GM23248 (cell line): ENCODE measurements at regions not wholly inside any gene's neighbourhood (a gene's known extent, or its start where the extent isn't known, plus 50 kb on each side); places are given as distances from the start of the nearest gene placed in this dataset.

Source experiments
- DNase-seq: peaks from one replicate; pipeline ENCODE4 v3.0.0-alpha.2; 2015
- H2AFZ ChIP-seq: fragments of 200-600 bp; sonication (generic); 2 replicates; pipeline ENCODE4 v1.6.1; 2016; ENCODE audit warnings: antibody characterized with exemption
- H3F3A ChIP-seq: fragments of 200-600 bp; sonication (generic); 2 replicates; pipeline ENCODE4 v1.6.1; 2016; ENCODE audit warnings: mild to moderate bottlenecking, antibody characterized with exemption, mixed run types; ENCODE audit not compliant: insufficient read depth
- H3K27ac ChIP-seq: fragments of 200-600 bp; sonication (generic); 2 replicates; pipeline ENCODE4 v1.5.1; 2016; ENCODE audit warnings: mild to moderate bottlenecking
- H3K27me3 ChIP-seq: fragments of 200-600 bp; sonication (generic); replicated peaks from 2 replicates; pipeline ENCODE4 v1.6.1; 2016; ENCODE audit warnings: mild to moderate bottlenecking; ENCODE audit not compliant: insufficient read depth
- H3K36me3 ChIP-seq: fragments of 200-600 bp; sonication (generic); 2 replicates; pipeline ENCODE4 v1.6.1; 2016; ENCODE audit warnings: low read depth, mild to moderate bottlenecking
- H3K4me1 ChIP-seq: fragments of 200-600 bp; sonication (generic); 2 replicates; pipeline ENCODE4 v1.6.1; 2016; ENCODE audit warnings: mild to moderate bottlenecking; ENCODE audit not compliant: insufficient read depth
- H3K4me2 ChIP-seq: fragments of 200-600 bp; sonication (generic); one replicate; pipeline ENCODE4 v1.6.1; 2016; ENCODE audit warnings: mild to moderate bottlenecking; ENCODE audit not compliant: unreplicated experiment
- H3K4me3 ChIP-seq: fragments of 200-600 bp; sonication (generic); 2 replicates; pipeline ENCODE4 v1.5.1; 2016; ENCODE audit warnings: mild to moderate bottlenecking
- H3K79me2 ChIP-seq: fragments of 200-600 bp; sonication (generic); 2 replicates; pipeline ENCODE4 v1.6.1; 2016; ENCODE audit warnings: mild to moderate bottlenecking; ENCODE audit not compliant: insufficient read depth
- H3K9ac ChIP-seq: fragments of 200-600 bp; sonication (generic); 2 replicates; pipeline ENCODE4 v1.6.1; 2016; ENCODE audit warnings: mild to moderate bottlenecking
- H3K9me2 ChIP-seq: fragments of 200-600 bp; sonication (generic); 2 replicates; pipeline ENCODE4 v1.6.1; 2016; ENCODE audit warnings: mixed run types, mild to moderate bottlenecking, moderate library complexity; ENCODE audit not compliant: insufficient read depth
- H3K9me3 ChIP-seq: fragments of 200-600 bp; sonication (generic); one replicate; pipeline ENCODE4 v1.6.1; 2017; ENCODE audit warnings: low read depth
- H4K20me1 ChIP-seq: fragments of 200-600 bp; sonication (generic); 2 replicates; pipeline ENCODE4 v1.6.0; 2016; ENCODE audit not compliant: insufficient read depth
- EZH2 ChIP-seq: fragments of 200-600 bp; sonication (generic); IDR thresholded peaks from 2 replicates; pipeline ENCODE4 v1.6.1; 2018; ENCODE audit warnings: antibody characterized with exemption, mild to moderate bottlenecking; ENCODE audit not compliant: insufficient read depth, poor library complexity, severe bottlenecking
- EZH2phosphoT487 ChIP-seq: fragments of 200-600 bp; sonication (generic); IDR thresholded peaks from 2 replicates; pipeline ENCODE4 v1.6.1; 2018; ENCODE audit warnings: antibody characterized with exemption, moderate library complexity, mild to moderate bottlenecking, low read depth; ENCODE audit not compliant: insufficient read depth
- WGBS, 2 experiments: methylation state at CpG; one replicate each; pipeline ENCODE4 v1.1.6; 2015 to 2017; ENCODE audit warnings: low lambda C conversion rate in 2 of 2, low coverage in 1 of 2; ENCODE audit errors: missing lambda C conversion rate in 2 of 2; 5-methylcytosine and 5-hydroxymethylcytosine counted together
- in situ Hi-C: fragments of 300-500 bp; cut with MboI; formaldehyde crosslinking; loops from 2 replicates; pipeline ENCODE4 v1.15.0; 2020

DNA sequence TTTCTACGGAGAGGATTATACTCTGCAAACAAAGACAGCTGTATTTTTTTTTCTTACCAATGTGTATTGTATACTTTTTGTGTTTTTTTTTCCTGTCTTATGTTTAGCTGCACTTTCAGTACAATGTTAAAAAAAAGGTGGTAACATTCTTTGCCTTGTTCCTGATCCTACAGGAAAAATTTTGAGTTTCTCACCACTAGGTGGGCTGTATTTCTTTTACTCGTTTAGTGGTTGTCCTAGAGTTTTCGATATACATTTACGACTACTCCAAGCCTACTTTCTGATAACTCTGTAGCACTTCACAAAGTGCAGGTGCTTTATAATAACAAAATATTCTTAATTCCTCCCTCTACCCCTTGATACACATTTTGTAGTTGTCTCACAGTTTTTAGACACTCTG, 652.2 kb downstream of the UQCRFS1 start:
- Histone ChIP-seq H3K36me3 (no peaks in the 10 kb centered on the region), H3K27ac (no peak overlapping the region), H3K4me1 (no peaks in the 10 kb centered on the region), H3F3A (no peaks in the 10 kb centered on the region), H4K20me1 (no peaks in the 10 kb centered on the region), H3K27me3 (no peaks in the 10 kb centered on the region), H2AFZ (no peak overlapping the region), H3K79me2 (no peaks in the 10 kb centered on the region), H3K9ac (no peak overlapping the region), H3K9me2 (no peaks in the 10 kb centered on the region), H3K4me3 (no peak overlapping the region), H3K4me2 (no peak overlapping the region), H3K9me3 (no peaks in the 10 kb centered on the region)
- DNase-seq: no peak
- TF ChIP-seq EZH2 (no peak), EZH2phosphoT487 (no peak)
- in situ Hi-C loops: no loop called here
- WGBS, 2 experiments: 24 to 43% methylated on average over 4 of the region's 4 CpGs

- Histone ChIP-seq H3K27me3 (no peaks in the 10 kb centered on the region), H3K4me2 (no peak overlapping the region), H3K4me3 (no peak overlapping the region), H3F3A (no peaks in the 10 kb centered on the region), H3K4me1 (no peaks in the 10 kb centered on the region), H3K9me2 (no peaks in the 10 kb centered on the region), H3K79me2 (no peaks in the 10 kb centered on the region), H4K20me1 (no peaks in the 10 kb centered on the region), H3K9me3 (no peaks in the 10 kb centered on the region), H3K9ac (no peak overlapping the region), H3K27ac (no peak overlapping the region), H2AFZ (no peak overlapping the region), H3K36me3 (no peaks in the 10 kb centered on the region)
- DNase-seq: no peak
- in situ Hi-C loops: no loop called here
- no peak for TF ChIP-seq EZH2
- TF ChIP-seq EZH2phosphoT487: no peak
- 13 to 14% methylated on average over 2 of the region's 2 CpGs for WGBS, 2 experiments
Measured at GRCh38 chr19:28558783-28559182, 654.2 kb downstream of the UQCRFS1 start.

DNA sequence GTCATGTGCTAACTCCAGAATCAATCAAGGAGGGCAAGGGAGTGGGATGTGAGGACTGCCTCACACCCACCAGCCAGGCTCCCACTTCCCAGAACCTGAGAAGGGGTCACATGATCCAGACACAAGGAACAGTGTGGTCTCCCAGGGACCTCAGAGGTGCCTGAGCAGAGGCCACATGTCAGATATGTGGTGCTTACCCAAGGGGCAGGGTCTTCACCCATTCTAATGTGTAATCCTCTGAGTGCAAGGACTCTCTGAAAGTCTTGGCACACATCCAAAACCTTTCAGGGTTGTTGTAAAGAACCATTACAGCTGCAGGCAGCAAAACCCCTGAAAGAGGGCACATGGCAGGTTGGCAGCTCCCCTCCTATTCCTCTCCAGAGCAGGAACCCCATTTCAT, 656.6 kb downstream of the UQCRFS1 start:
- Histone ChIP-seq H3K9ac (no peak overlapping the region), H2AFZ (no peak overlapping the region)
- no peak for TF ChIP-seq EZH2

GRCh38 chr19:28555317-28555716, 657.6 kb downstream of the UQCRFS1 start:
- Histone ChIP-seq H3K4me2 (no peak overlapping the region), H3K9ac (no peak overlapping the region), H3K79me2 (no peaks in the 10 kb centered on the region), H3K27me3 (no peaks in the 10 kb centered on the region), H3K9me2 (no peaks in the 10 kb centered on the region), H3K9me3 (no peaks in the 10 kb centered on the region), H3K4me1 (no peaks in the 10 kb centered on the region), H3K36me3 (no peaks in the 10 kb centered on the region), H4K20me1 (no peaks in the 10 kb centered on the region), H3K4me3 (no peak overlapping the region), H3F3A (no peaks in the 10 kb centered on the region), H2AFZ (no peak overlapping the region), H3K27ac (no peak overlapping the region)
- no peak for DNase-seq
- 29 to 34% methylated on average over 5 of the region's 5 CpGs for WGBS, 2 experiments
- TF ChIP-seq EZH2 (no peak), EZH2phosphoT487 (no peak)
- in situ Hi-C loops: no loop called here

More for the DNA sequence above, 656.6 kb downstream of the UQCRFS1 start:
- no peak overlapping the region for H3K4me3 ChIP-seq
- H3K79me2 ChIP-seq: no peaks in the 10 kb centered on the region
- in situ Hi-C loops: no loop called here
- H3K27ac ChIP-seq: no peak overlapping the region
- no peak overlapping the region for H3K4me2 ChIP-seq
- H3K36me3 ChIP-seq: no peaks in the 10 kb centered on the region
- no peaks in the 10 kb centered on the region for H4K20me1 ChIP-seq
- H3K9me3 ChIP-seq: no peaks in the 10 kb centered on the region
- H3K9me2 ChIP-seq: no peaks in the 10 kb centered on the region
- peak; percentile 4 for DNase-seq
- H3K27me3 ChIP-seq: no peaks in the 10 kb centered on the region
- no peaks in the 10 kb centered on the region for H3F3A ChIP-seq
- H3K4me1 ChIP-seq: no peaks in the 10 kb centered on the region

DNA sequence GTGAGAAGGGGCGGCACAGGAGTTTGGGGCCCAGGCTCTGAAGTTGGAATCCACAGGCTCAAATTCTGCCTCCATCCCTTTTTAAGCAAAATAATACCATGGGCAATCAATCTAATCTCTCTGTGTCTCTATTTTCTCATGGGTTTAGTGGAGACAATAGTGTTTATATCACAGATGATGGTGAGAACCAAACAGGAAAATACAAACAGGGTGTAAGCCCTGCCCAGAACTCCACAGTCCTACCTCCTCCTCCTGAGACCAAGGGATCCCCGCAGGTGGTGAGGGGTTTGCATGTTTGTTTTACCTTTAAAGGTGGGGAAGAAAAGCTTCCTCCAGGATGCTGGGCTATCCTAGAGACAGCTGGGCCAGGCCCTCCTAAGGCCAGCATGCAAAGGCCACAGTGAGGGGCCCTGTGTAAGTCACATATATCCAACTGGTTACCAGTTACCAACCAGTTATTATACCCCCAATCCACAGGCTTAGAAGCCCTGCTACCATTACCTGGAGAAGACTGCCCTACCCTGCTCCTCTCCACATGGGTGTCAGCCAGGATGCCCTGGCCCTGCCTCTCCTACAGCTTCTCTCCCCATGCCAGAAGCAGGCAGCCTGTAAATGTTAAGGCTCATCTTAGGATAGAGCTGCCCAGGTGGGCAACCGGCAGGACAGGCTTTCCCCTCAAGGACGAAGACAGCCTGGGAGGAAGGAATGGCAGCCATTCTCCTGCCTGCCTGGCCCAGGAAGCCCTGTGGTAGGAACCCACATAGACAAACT, 658.4 kb downstream of the UQCRFS1 start:
- no peak overlapping the region for H3K9ac ChIP-seq
- no peaks in the 10 kb centered on the region for H3K4me1 ChIP-seq
- no peak overlapping the region for H2AFZ ChIP-seq
- DNase-seq: no peak
- H3K4me3 ChIP-seq: no peak overlapping the region
- H3K27ac ChIP-seq: no peak overlapping the region
- H3K79me2 ChIP-seq: no peaks in the 10 kb centered on the region
- no peaks in the 10 kb centered on the region for H3F3A ChIP-seq
- in situ Hi-C loops: no loop called here
- H3K9me3 ChIP-seq: no peaks in the 10 kb centered on the region
- H3K27me3 ChIP-seq: no peaks in the 10 kb centered on the region
- 16 to 19% methylated on average over 4 of the region's 4 CpGs for whole genome bisulfite sequencing, 2 experiments
- TF ChIP-seq EZH2 (no peak), EZH2phosphoT487 (no peak)
- no peaks in the 10 kb centered on the region for H3K36me3 ChIP-seq
- H4K20me1 ChIP-seq: no peaks in the 10 kb centered on the region
- H3K4me2 ChIP-seq: no peak overlapping the region
- no peaks in the 10 kb centered on the region for H3K9me2 ChIP-seq
